ENCODE measurements at regions not wholly inside any gene's neighbourhood (a gene's known extent, or its start where the extent isn't known, plus 50 kb on each side); places are given as distances from the start of the nearest gene placed in this dataset.

- Histone ChIP-seq H3K27me3 (peaks cover 18 to 30% (median 28%) of the 10 kb centered on the region in 11 experiments), H3K9ac (no peak overlapping the region), H3K4me3 (no peak overlapping the region), H3K9me3 (replicated peaks in 1 of 11) (peaks cover 39 to 60% (median 47%) of the 10 kb centered on the region in 11 experiments), H3K4me2 (peak overlapping the region in 2 of 11 experiments; percentile 2 to 29; a peak in 3 of 22 replicates), H3K36me3 (peaks cover 0 to 9% (median 0%) of the 10 kb centered on the region in 11 experiments; a peak in 1 of 22 replicates), H3K4me1 (peaks cover 0 to 20% (median 0%) of the 10 kb centered on the region in 10 experiments; a peak in 6 of 20 replicates), H4K20me1 (no peaks in the 10 kb centered on the region), H3K27ac (no peak overlapping the region)
- TF ChIP-seq Cebpa-rat (IDR thresholded peaks at IDR 0.05): no peak
Observed at GRCh38 chr9:96031916-96032534, 156.5 kb downstream of the ERCC6L2 start.

GRCh38 chr9:96031366-96031824 lies 155.9 kb downstream of the ERCC6L2 start:
- peak overlapping the region in 2 of 11 experiments; percentile 2 to 29; a peak in 3 of 22 replicates for H3K4me2 ChIP-seq

GRCh38 chr9:96029722-96030530 lies 154.4 kb downstream of the ERCC6L2 start:
- H3K4me1 ChIP-seq: peaks cover 0 to 20% (median 0%) of the 10 kb centered on the region in 10 experiments; a peak in 6 of 20 replicates
- peaks cover 32 to 62% (median 47%) of the 10 kb centered on the region in 11 experiments for H3K9me3 ChIP-seq (replicated peaks in 1 of 11)
- 0 out of 22 replicates have a peak, but pooled peaks cover 0 to 9% (median 0%) of the 10 kb centered on the region in 11 experiments for H3K36me3 ChIP-seq
- H3K27me3 ChIP-seq: peaks cover 39 to 51% (median 49%) of the 10 kb centered on the region in 11 experiments
- H4K20me1 ChIP-seq: no peaks in the 10 kb centered on the region
- no peak overlapping the region for H3K9ac ChIP-seq
- no peak overlapping the region for H3K4me2 ChIP-seq
- TF ChIP-seq Cebpa-rat (IDR thresholded peaks at IDR 0.05): no peak
- H3K4me3 ChIP-seq: no peak overlapping the region
- H3K27ac ChIP-seq: no peak overlapping the region

More at GRCh38 chr9:96031366-96031824, 155.9 kb downstream of the ERCC6L2 start:
- Histone ChIP-seq H3K36me3 (peaks cover 0 to 9% (median 0%) of the 10 kb centered on the region in 11 experiments; a peak in 1 of 22 replicates), H3K4me1 (peaks cover 0 to 20% (median 0%) of the 10 kb centered on the region in 10 experiments; a peak in 6 of 20 replicates), H4K20me1 (no peaks in the 10 kb centered on the region), H3K27me3 (peaks cover 25 to 36% (median 34%) of the 10 kb centered on the region in 11 experiments), H3K9ac (no peak overlapping the region), H3K9me3 (replicated peaks in 1 of 11) (peaks cover 37 to 62% (median 48%) of the 10 kb centered on the region in 11 experiments), H3K4me3 (no peak overlapping the region), H3K27ac (no peak overlapping the region)
- TF ChIP-seq Cebpa-rat (IDR thresholded peaks at IDR 0.05): no peak

GRCh38 chr9:96027251-96028131 lies 152.0 kb downstream of the ERCC6L2 start:
- Histone ChIP-seq H3K27ac (no peak overlapping the region), H3K4me1 (peaks cover 6 to 39% (median 7%) of the 10 kb centered on the region in 10 experiments), H4K20me1 (peaks cover 0 to 5% (median 0%) of the 10 kb centered on the region in 11 experiments; a peak in 3 of 22 replicates), H3K9ac (no peak overlapping the region), H3K36me3 (0 out of 22 replicates have a peak, but pooled peaks cover 0 to 9% (median 0%) of the 10 kb centered on the region in 11 experiments), H3K27me3 (peaks cover 64 to 75% (median 73%) of the 10 kb centered on the region in 11 experiments), H3K4me3 (peak overlapping the region in 3 of 10 experiments; percentile 10 to 46 (median 10); a peak in 4 of 20 replicates), H3K4me2 (peak overlapping the region in 4 of 11 experiments; percentile 30 to 55 (median 44); a peak in 7 of 22 replicates), H3K9me3 (replicated peaks in 1 of 11) (peaks cover 24 to 57% (median 39%) of the 10 kb centered on the region in 11 experiments)
- no peak for TF ChIP-seq Cebpa-rat (IDR thresholded peaks at IDR 0.05)

GRCh38 chr9:96026655-96027213 lies 151.2 kb downstream of the ERCC6L2 start:
- 0 out of 22 replicates have a peak, but pooled peaks cover 0 to 9% (median 0%) of the 10 kb centered on the region in 11 experiments for H3K36me3 ChIP-seq
- TF ChIP-seq Cebpa-rat (IDR thresholded peaks at IDR 0.05): no peak
- no peak overlapping the region for H3K9ac ChIP-seq
- H3K27ac ChIP-seq: no peak overlapping the region
- H4K20me1 ChIP-seq: peaks cover 0 to 13% (median 5%) of the 10 kb centered on the region in 11 experiments; a peak in 5 of 22 replicates
- peaks cover 24 to 57% (median 39%) of the 10 kb centered on the region in 11 experiments for H3K9me3 ChIP-seq (replicated peaks in 1 of 11)
- peak overlapping the region in 2 of 11 experiments; percentile 46 to 55; a peak in 4 of 22 replicates for H3K4me2 ChIP-seq
- H3K4me3 ChIP-seq: no peak overlapping the region
- peaks cover 14 to 42% (median 15%) of the 10 kb centered on the region in 10 experiments for H3K4me1 ChIP-seq
- peaks cover 71 to 83% (median 80%) of the 10 kb centered on the region in 11 experiments for H3K27me3 ChIP-seq

GRCh38 chr9:96025995-96026602 lies 150.6 kb downstream of the ERCC6L2 start:
- H3K9me3 ChIP-seq (replicated peaks in 1 of 11): peaks cover 24 to 57% (median 39%) of the 10 kb centered on the region in 11 experiments
- H3K4me2 ChIP-seq: no peak overlapping the region
- H4K20me1 ChIP-seq: peaks cover 0 to 13% (median 9%) of the 10 kb centered on the region in 11 experiments; a peak in 6 of 22 replicates
- H3K27ac ChIP-seq: no peak overlapping the region
- no peak for TF ChIP-seq Cebpa-rat (IDR thresholded peaks at IDR 0.05)
- 0 out of 22 replicates have a peak, but pooled peaks cover 0 to 9% (median 0%) of the 10 kb centered on the region in 11 experiments for H3K36me3 ChIP-seq
- H3K4me3 ChIP-seq: no peak overlapping the region
- H3K27me3 ChIP-seq: peaks cover 77 to 89% (median 87%) of the 10 kb centered on the region in 11 experiments
- H3K9ac ChIP-seq: no peak overlapping the region
- peaks cover 18 to 38% (median 19%) of the 10 kb centered on the region in 10 experiments for H3K4me1 ChIP-seq

- no peak for TF ChIP-seq Cebpa-rat (IDR thresholded peaks at IDR 0.05)
- Histone ChIP-seq H3K4me2 (peak overlapping the region in 4 of 11 experiments; percentile 92 to 100 (median 96); a peak in 5 of 22 replicates), H3K9ac (no peak overlapping the region), H3K27ac (no peak overlapping the region), H3K36me3 (0 out of 22 replicates have a peak, but pooled peaks cover 0 to 9% (median 0%) of the 10 kb centered on the region in 11 experiments), H3K9me3 (replicated peaks in 1 of 11) (peaks cover 16 to 44% (median 36%) of the 10 kb centered on the region in 11 experiments; a peak in 19 of 22 replicates), H4K20me1 (peaks cover 0 to 19% (median 9%) of the 10 kb centered on the region in 11 experiments; a peak in 6 of 22 replicates), H3K4me3 (no peak overlapping the region), H3K27me3 (peaks cover 99 to 100% (median 100%) of the 10 kb centered on the region in 11 experiments), H3K4me1 (peaks cover 26 to 47% (median 30%) of the 10 kb centered on the region in 10 experiments)
Observed at GRCh38 chr9:96023486-96023885, 148.0 kb downstream of the ERCC6L2 start.

Measured in BLaER1 treated with 17β-estradiol and CSF1 and Interleukin-3, amounts not matched to agents 10 nM and 100 nM (cell line).